Tongue (tissue), 1 donor: ENCODE measurements at regions not wholly inside any gene's neighbourhood (a gene's known extent, or its start where the extent isn't known, plus 50 kb on each side); places are given as distances from the start of the nearest gene placed in this dataset.
A peak's percentile ranks its signal among the peaks of the same experiment; 100 is the strongest.
"Not testable (repeated sequence)": the region's sequence is repeated elsewhere in the genome, so short reads cannot be mapped to it uniquely, and the experiment has no call there.

Experiments used
- DNase-seq: peaks from one replicate; pipeline ENCODE4 v3.0.0-alpha.2; 2015

GRCh38 chr2:216981951-216982350 lies 122.1 kb upstream of the TNP1 start:
- DNase-seq: not testable (repeated sequence)

- DNase-seq: not testable (repeated sequence)
Measured at GRCh38 chr2:216980510-216980909, 120.6 kb upstream of the TNP1 start.

- no peak for DNase-seq
Measured at GRCh38 chr2:216974321-216975302, 114.7 kb upstream of the TNP1 start.

GRCh38 chr2:216971593-216971992 lies 111.7 kb upstream of the TNP1 start:
- DNase-seq: no peak

GRCh38 chr2:216970359-216970915 lies 110.6 kb upstream of the TNP1 start:
- DNase-seq: no peak

DNA sequence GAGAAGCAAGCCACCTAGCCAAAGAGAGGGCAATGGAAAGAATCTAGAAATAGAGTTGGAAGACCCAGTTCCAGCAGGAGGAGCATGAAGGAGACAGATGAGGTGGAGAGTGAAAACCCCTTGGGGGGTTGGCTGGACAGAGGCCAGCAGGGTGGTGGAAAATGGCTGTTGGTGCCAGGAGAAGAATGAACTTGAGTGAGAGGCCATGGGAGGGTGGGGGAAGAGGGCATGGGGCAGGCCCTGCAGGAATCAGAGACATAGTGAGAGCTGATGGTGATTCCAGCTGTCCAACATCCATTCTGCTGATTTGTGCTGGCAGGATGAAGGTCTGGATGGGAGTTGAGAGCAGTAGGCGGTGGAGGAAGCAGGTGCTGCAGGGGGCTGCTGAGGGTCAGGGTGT lies 108.0 kb upstream of the TNP1 start:
- DNase-seq: no peak

GRCh38 chr2:216960671-216961268 lies 100.9 kb upstream of the TNP1 start:
- peak; percentile 87 for DNase-seq

GRCh38 chr2:216959433-216959832 lies 99.6 kb upstream of the TNP1 start:
- peak; percentile 62 for DNase-seq

GRCh38 chr2:216956820-216957493 lies 97.1 kb upstream of the TNP1 start:
- no peak for DNase-seq

GRCh38 chr2:216951171-216951570 lies 91.3 kb upstream of the TNP1 start:
- no peak for DNase-seq

GRCh38 chr2:216950547-216950946 lies 90.7 kb upstream of the TNP1 start:
- no peak for DNase-seq

DNA sequence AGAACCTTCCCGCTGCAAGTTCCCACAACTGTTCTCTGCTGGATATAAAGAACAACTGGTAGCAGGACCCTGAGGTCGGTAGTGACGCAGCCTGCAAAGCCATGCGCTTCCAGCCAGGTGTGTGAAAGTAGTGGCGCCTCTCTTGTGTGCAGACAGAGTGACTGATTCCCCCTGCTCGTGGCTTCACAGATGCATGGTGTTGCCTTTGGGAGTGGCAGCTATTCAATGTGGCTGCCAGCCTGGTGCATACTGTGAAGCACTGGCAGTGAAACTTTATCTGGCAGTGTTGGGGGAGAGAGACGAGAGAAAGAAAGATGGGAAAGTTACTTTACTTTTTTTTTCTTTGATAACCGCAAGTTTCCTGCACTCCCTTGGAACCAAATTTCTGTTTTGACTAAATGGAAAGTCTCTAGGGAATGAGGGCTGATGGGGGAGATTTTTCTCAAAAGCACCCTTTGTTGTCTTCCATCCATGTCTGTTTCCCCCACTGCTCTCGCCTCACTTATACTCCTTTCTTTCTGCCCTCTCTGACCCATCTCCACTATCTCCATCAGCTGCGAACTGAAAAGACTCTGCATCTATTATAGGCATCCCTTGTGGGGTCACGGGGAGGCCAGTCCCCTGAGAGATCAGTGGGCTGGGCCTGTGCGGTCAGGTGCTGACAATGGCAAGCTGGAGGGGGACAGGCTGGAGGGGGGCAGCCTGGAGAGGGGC lies 90.0 kb upstream of the TNP1 start:
- DNase-seq: peak; percentile 41

GRCh38 chr2:216947055-216947454 lies 87.2 kb upstream of the TNP1 start:
- no peak for DNase-seq

DNA sequence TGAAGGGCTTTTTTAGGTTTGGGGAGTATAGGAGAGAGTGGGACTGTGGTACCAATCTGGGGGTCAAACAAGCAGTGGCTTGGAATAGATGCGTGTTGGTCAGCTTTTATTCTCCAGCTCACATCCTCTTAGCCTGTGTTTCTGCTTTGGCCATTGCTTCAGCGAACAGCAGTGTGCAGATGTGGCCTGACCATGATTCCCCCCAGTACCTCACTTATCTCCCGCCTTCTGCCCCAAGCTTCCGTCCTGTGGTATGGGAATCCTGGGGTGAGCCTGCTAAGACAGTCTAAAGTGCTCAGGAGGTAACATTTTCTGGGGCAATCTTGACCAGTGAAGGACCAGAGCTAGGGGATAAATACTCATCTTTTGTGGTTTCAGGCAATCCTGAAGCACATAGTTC lies 84.9 kb upstream of the TNP1 start:
- no peak for DNase-seq

DNA sequence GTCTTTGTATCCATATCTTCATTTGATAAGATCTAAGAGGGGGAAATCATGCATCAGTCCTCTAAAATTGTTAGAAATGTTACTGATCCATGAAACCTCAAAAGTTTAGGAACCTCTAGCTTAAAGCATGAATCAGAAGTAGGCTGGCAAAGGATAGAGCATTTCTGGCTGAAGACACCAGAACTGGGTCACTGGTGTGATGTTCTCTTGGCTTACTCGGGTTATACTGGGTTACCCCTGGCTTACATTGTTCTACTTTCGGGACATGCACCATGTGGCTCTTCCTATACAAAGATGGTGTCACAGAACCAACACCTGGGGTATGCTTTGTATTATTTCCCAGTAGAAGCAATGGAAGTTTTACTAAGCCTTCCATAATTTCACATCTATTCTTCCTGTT lies 83.2 kb upstream of the TNP1 start:
- no peak for DNase-seq

DNA sequence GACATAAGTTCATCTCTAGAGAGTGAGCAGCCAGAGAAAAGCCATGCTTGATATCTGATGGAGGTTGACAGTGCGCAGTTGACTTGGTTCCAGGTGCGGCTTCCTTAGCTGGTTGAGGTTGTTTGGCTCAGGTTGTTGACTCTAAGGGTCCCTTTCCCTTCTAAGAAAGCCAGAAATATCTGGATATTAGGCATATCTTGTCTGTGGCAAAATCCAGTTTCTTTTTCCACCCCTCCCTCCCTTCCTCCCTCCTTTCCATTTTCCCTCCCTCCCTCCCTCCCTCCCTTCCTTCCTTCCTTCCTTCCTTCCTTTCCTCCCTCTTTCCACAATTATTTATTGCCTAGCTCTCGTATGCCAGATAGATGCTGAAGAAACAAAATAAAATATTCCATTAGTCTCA lies 82.6 kb upstream of the TNP1 start:
- no peak for DNase-seq

- DNase-seq: no peak
Measured at GRCh38 chr2:216942016-216942415, 82.2 kb upstream of the TNP1 start.

DNA sequence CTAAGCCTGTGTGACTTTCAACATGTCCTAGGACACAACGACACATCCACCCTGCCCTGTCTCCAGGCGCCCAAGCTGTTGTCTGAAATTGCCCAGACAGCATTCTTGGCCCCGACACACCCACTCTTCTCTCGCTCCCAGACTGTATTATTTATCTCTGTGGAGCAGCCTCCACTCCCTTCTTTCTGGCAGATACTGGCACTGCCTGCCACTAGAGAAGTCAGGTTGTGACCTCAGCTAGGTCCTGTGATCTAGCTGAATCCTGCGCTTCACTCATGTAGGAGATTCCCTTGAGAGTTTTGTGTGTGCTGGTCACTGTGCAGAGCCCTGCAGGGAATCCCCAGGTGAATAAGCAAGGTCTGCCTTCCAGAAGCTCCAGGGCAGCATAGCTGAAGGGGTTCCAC lies 77.1 kb upstream of the TNP1 start:
- DNase-seq: peak; percentile 62

- DNase-seq: no peak
Measured at GRCh38 chr2:216934623-216935022, 74.8 kb upstream of the TNP1 start.

DNA sequence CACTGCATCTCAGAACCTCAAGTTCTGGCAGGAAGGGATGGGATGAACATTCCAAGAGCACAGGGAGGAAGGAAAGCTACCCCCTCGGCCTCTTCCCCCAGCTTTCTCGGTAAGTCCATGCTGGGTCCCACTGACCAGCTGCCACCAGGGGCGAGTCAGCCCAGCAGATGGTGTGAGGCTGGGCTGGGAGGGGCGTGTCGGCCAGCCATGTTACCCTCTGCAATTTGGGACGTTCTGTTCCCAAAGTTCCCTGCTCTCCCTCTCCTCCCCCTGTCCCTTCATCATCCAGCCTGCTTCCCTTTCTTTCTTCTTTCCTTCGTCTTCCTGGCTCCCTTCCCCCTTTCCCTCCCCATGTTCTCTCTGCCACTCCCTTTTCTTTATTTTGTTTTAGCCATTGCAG lies 74.3 kb upstream of the TNP1 start:
- DNase-seq: no peak

GRCh38 chr2:216932863-216933548 lies 73.1 kb upstream of the TNP1 start:
- no peak for DNase-seq
